ENCODE measurements at regions not wholly inside any gene's neighbourhood (a gene's known extent, or its start where the extent isn't known, plus 50 kb on each side); places are given as distances from the start of the nearest gene placed in this dataset.
"Not testable (repeated sequence)": the region's sequence is repeated elsewhere in the genome, so short reads cannot be mapped to it uniquely, and the experiment has no call there.

DNA sequence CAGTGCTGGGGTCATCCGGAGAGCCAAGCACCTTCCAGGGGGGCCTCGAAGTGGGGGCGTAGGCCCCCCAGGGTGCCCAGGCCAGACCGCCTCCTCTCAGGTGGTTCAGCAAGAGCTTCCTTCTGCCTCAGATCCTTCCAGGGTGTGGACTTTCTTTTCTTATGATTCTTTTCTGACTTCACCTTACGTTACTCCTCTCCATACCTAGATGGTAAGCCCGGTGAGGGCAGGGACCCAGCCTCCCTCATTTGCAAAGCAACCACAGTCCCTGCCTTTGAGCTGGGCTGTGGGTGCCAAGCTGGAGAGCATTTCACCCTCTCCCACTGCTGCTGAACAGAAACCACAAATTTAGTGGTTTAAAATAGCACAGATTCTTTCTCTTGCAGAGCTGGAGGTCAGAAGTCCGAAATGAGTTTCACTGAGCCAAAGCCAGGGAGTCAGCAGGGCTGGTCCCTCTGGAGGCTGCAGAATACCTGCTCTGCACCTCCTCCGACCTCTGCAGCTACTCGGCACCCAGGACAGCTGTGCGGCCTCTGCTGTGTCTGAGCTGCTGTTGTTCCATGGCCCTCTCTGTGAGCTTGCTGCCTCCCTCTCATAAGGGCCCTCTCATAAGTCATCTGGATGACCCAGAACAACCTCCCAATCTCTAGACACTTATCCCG is 323.0 kb downstream of the CACNA1B start:
- TF ChIP-seq, protein P1, sequence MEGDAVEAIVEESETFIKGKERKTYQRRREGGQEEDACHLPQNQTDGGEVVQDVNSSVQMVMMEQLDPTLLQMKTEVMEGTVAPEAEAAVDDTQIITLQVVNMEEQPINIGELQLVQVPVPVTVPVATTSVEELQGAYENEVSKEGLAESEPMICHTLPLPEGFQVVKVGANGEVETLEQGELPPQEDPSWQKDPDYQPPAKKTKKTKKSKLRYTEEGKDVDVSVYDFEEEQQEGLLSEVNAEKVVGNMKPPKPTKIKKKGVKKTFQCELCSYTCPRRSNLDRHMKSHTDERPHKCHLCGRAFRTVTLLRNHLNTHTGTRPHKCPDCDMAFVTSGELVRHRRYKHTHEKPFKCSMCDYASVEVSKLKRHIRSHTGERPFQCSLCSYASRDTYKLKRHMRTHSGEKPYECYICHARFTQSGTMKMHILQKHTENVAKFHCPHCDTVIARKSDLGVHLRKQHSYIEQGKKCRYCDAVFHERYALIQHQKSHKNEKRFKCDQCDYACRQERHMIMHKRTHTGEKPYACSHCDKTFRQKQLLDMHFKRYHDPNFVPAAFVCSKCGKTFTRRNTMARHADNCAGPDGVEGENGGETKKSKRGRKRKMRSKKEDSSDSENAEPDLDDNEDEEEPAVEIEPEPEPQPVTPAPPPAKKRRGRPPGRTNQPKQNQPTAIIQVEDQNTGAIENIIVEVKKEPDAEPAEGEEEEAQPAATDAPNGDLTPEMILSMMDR (IDR thresholded peaks at IDR 0.05 in 2 of 3, conservative IDR thresholded peaks at IDR 0.05 in 1 of 3; ENCODE audit: borderline replicate concordance in 1 of 3, insufficient read depth in 1 of 3, low read depth in 2 of 3, low read length in 2 of 3) = not testable (repeated sequence)
- not testable (repeated sequence) for TF ChIP-seq POLR2AphosphoS5 (IDR thresholded peaks at IDR 0.05; ENCODE audit: low read depth, low read length); POLR2A (IDR thresholded peaks at IDR 0.05; ENCODE audit: borderline replicate concordance, extremely low read depth, insufficient read depth, insufficient read length); EZH2phosphoT487 (IDR thresholded peaks at IDR 0.05; ENCODE audit: borderline replicate concordance); RAD21 (IDR thresholded peaks at IDR 0.05; ENCODE audit: low read depth); ZNF274 (IDR thresholded peaks at IDR 0.05; ENCODE audit: low read depth, low read length); SIN3A (IDR thresholded peaks at IDR 0.05; ENCODE audit: low read depth); ELF1 (IDR thresholded peaks at IDR 0.05; ENCODE audit: borderline replicate concordance, low read depth); YY1 (IDR thresholded peaks at IDR 0.05; ENCODE audit: extremely low read depth, insufficient replicate concordance, low read depth, low read length); EZH2 (IDR thresholded peaks at IDR 0.05); SP1 (IDR thresholded peaks at IDR 0.05; ENCODE audit: low read depth); ZFX (IDR thresholded peaks at IDR 0.05)
- TF ChIP-seq, protein P2, sequence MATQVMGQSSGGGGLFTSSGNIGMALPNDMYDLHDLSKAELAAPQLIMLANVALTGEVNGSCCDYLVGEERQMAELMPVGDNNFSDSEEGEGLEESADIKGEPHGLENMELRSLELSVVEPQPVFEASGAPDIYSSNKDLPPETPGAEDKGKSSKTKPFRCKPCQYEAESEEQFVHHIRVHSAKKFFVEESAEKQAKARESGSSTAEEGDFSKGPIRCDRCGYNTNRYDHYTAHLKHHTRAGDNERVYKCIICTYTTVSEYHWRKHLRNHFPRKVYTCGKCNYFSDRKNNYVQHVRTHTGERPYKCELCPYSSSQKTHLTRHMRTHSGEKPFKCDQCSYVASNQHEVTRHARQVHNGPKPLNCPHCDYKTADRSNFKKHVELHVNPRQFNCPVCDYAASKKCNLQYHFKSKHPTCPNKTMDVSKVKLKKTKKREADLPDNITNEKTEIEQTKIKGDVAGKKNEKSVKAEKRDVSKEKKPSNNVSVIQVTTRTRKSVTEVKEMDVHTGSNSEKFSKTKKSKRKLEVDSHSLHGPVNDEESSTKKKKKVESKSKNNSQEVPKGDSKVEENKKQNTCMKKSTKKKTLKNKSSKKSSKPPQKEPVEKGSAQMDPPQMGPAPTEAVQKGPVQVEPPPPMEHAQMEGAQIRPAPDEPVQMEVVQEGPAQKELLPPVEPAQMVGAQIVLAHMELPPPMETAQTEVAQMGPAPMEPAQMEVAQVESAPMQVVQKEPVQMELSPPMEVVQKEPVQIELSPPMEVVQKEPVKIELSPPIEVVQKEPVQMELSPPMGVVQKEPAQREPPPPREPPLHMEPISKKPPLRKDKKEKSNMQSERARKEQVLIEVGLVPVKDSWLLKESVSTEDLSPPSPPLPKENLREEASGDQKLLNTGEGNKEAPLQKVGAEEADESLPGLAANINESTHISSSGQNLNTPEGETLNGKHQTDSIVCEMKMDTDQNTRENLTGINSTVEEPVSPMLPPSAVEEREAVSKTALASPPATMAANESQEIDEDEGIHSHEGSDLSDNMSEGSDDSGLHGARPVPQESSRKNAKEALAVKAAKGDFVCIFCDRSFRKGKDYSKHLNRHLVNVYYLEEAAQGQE (IDR thresholded peaks at IDR 0.05; ENCODE audit: low read depth) = not testable (repeated sequence)
- TF ChIP-seq, protein P3, sequence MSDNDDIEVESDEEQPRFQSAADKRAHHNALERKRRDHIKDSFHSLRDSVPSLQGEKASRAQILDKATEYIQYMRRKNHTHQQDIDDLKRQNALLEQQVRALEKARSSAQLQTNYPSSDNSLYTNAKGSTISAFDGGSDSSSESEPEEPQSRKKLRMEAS (IDR thresholded peaks at IDR 0.05) = not testable (repeated sequence)
